ENCODE measurements at regions not wholly inside any gene's neighbourhood (a gene's known extent, or its start where the extent isn't known, plus 50 kb on each side); places are given as distances from the start of the nearest gene placed in this dataset.

- no peak overlapping the region for H2AFZ ChIP-seq (ENCODE audit: low read depth, low read length)
These were observed 670.4 kb downstream of the ZPLD1 start for GRCh38 chr3:103105206-103105605.

GRCh38 chr3:103112273-103112672 is 677.5 kb downstream of the ZPLD1 start:
- TF ChIP-seq RAD21 (conservative IDR thresholded peaks at IDR 0.05), result no peak
- TF ChIP-seq MXI1 (conservative IDR thresholded peaks at IDR 0.05; ENCODE audit: poor library complexity, severe bottlenecking), result no peak
- no peak for TF ChIP-seq TAF1 (IDR thresholded peaks at IDR 0.05; ENCODE audit: low read depth)
- TF ChIP-seq EP300 (conservative IDR thresholded peaks at IDR 0.05; ENCODE audit: poor library complexity, severe bottlenecking), result no peak
- TF ChIP-seq REST (IDR thresholded peaks at IDR 0.05; ENCODE audit: borderline replicate concordance), result no peak
- no peak for TF ChIP-seq SMC3 (conservative IDR thresholded peaks at IDR 0.05; ENCODE audit: poor library complexity)
- no peak for TF ChIP-seq POLR2AphosphoS5 (IDR thresholded peaks at IDR 0.05)
- no peak for TF ChIP-seq EZH2 (IDR thresholded peaks at IDR 0.05; ENCODE audit: borderline replicate concordance, insufficient read depth, low read length, poor library complexity, severe bottlenecking)
- no peak for TF ChIP-seq CTCF (IDR thresholded peaks at IDR 0.05; ENCODE audit: poor library complexity, severe bottlenecking)
- Histone ChIP-seq H3K27me3 (ENCODE audit: insufficient read depth, low read depth, low read length) (no peaks in the 10 kb centered on the region), H3K4me3 (ENCODE audit: low read length) (no peak overlapping the region), H2AFZ (ENCODE audit: low read depth, low read length) (no peak overlapping the region), H3K79me2 (replicated peaks; ENCODE audit: insufficient read depth, low read length) (no peaks in the 10 kb centered on the region), H3K9ac (ENCODE audit: low read length) (no peak overlapping the region), H3K36me3 (ENCODE audit: insufficient read depth, low read length) (no peaks in the 10 kb centered on the region), H3K4me2 (ENCODE audit: low read length) (no peak overlapping the region), H3K27ac (ENCODE audit: low read length) (peak overlapping the region; percentile 29), H4K20me1 (ENCODE audit: insufficient read depth) (no peaks in the 10 kb centered on the region), H3K9me3 (ENCODE audit: low read length) (no peaks in the 10 kb centered on the region), H3F3A (ENCODE audit: insufficient read depth, low read length, poor library complexity, severe bottlenecking) (no peaks in the 10 kb centered on the region), H3K9me2 (ENCODE audit: insufficient read depth, low read length) (no peaks in the 10 kb centered on the region)

More at GRCh38 chr3:103105206-103105605, 670.4 kb downstream of the ZPLD1 start:
- H3F3A ChIP-seq (ENCODE audit: insufficient read depth, low read length, poor library complexity, severe bottlenecking), result no peaks in the 10 kb centered on the region
- no peak overlapping the region for H3K9ac ChIP-seq (ENCODE audit: low read length)
- H3K27ac ChIP-seq (ENCODE audit: low read length), result no peak overlapping the region
- no peaks in the 10 kb centered on the region for H3K36me3 ChIP-seq (ENCODE audit: insufficient read depth, low read length)
- H3K79me2 ChIP-seq (replicated peaks; ENCODE audit: insufficient read depth, low read length), result no peaks in the 10 kb centered on the region
- no peaks in the 10 kb centered on the region for H3K9me3 ChIP-seq (ENCODE audit: low read length)
- H3K27me3 ChIP-seq (ENCODE audit: insufficient read depth, low read depth, low read length), result no peaks in the 10 kb centered on the region
- H3K4me3 ChIP-seq (ENCODE audit: low read length), result no peak overlapping the region
- H3K9me2 ChIP-seq (ENCODE audit: insufficient read depth, low read length), result no peaks in the 10 kb centered on the region
- no peak overlapping the region for H3K4me2 ChIP-seq (ENCODE audit: low read length)
- TF ChIP-seq SMC3 (conservative IDR thresholded peaks at IDR 0.05; ENCODE audit: poor library complexity), result no peak
- TF ChIP-seq POLR2AphosphoS5 (IDR thresholded peaks at IDR 0.05), result no peak
- TF ChIP-seq MXI1 (conservative IDR thresholded peaks at IDR 0.05; ENCODE audit: poor library complexity, severe bottlenecking), result no peak
- no peak for TF ChIP-seq TAF1 (IDR thresholded peaks at IDR 0.05; ENCODE audit: low read depth)
- no peak for TF ChIP-seq RAD21 (conservative IDR thresholded peaks at IDR 0.05)
- no peaks in the 10 kb centered on the region for H4K20me1 ChIP-seq (ENCODE audit: insufficient read depth)
